ENCODE measurements at regions not wholly inside any gene's neighbourhood (a gene's known extent, or its start where the extent isn't known, plus 50 kb on each side); places are given as distances from the start of the nearest gene placed in this dataset.
"Not testable (repeated sequence)": the region's sequence is repeated elsewhere in the genome, so short reads cannot be mapped to it uniquely, and the experiment has no call there.

DNA sequence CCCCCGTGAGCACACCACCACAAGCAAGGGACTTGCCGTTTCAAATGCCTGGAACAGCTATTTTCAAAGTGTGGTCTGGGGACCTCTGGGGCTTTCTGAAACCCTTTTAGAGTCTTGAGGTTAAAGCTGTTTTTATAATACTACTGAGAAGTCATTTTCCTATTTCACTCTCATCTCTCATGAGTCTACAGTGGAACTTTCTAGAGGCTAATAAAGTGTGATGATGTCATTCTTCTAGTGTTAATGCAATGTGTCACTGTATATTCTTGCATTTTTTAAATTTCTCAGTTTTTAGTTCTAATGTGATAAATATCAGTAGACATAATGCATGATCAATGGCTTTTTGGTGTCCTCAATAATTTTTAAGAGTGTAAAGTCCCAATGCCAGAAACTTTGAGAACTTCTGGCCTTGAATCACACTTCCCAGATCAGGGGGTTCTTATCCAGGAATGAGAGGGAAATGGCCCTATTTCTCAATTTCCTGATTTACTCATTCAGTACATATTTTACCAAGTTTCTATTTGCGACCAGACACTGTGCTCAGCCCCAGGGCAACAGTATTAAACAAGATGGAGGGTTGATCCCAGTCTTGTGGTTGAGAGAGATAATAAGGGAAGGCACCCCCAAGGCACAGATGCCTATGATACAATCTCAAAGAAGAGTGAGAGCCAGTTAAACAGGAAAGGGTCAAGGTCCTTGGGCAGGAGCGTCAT lies 444.0 kb downstream of the HS3ST3B1 start:
- no peaks in the 10 kb centered on the region for H3K9me3 Mint-ChIP-seq
- no peaks in the 10 kb centered on the region for H3K27me3 Mint-ChIP-seq (ENCODE audit: low read depth)
- H3K4me3 Mint-ChIP-seq: no peak overlapping the region
- no peaks in the 10 kb centered on the region for H3K36me3 Mint-ChIP-seq (ENCODE audit: low read depth)
- no peak overlapping the region for H3K27ac Mint-ChIP-seq
- peaks cover 3% of the 10 kb centered on the region for H3K4me1 Mint-ChIP-seq (ENCODE audit: low read depth)

DNA sequence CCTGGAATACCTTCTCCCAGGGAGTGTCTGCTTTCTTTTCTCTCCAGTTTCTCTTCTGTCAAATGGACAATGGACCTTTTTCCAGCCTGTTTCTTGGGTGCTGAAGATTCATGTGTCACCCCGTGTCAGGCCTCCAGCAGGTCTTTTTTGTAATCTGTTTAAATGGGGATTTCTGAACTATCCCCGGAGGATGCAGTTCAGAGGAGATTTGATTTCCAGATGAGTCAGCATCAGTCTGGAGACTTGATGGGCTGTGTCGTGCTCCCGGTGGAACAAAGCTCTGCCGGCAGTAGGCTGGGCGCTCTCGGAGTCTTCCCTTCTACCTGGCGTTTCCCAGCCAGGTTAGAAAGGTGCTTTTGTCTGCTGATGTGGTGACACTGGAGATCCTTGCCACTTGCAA lies 440.6 kb downstream of the HS3ST3B1 start:
- H3K36me3 Mint-ChIP-seq (ENCODE audit: low read depth): no peaks in the 10 kb centered on the region
- H3K4me3 Mint-ChIP-seq: no peak overlapping the region
- H3K27me3 Mint-ChIP-seq (ENCODE audit: low read depth): no peaks in the 10 kb centered on the region
- H3K9me3 Mint-ChIP-seq: no peaks in the 10 kb centered on the region
- no peaks in the 10 kb centered on the region for H3K4me1 Mint-ChIP-seq (ENCODE audit: low read depth)
- no peak overlapping the region for H3K27ac Mint-ChIP-seq

DNA sequence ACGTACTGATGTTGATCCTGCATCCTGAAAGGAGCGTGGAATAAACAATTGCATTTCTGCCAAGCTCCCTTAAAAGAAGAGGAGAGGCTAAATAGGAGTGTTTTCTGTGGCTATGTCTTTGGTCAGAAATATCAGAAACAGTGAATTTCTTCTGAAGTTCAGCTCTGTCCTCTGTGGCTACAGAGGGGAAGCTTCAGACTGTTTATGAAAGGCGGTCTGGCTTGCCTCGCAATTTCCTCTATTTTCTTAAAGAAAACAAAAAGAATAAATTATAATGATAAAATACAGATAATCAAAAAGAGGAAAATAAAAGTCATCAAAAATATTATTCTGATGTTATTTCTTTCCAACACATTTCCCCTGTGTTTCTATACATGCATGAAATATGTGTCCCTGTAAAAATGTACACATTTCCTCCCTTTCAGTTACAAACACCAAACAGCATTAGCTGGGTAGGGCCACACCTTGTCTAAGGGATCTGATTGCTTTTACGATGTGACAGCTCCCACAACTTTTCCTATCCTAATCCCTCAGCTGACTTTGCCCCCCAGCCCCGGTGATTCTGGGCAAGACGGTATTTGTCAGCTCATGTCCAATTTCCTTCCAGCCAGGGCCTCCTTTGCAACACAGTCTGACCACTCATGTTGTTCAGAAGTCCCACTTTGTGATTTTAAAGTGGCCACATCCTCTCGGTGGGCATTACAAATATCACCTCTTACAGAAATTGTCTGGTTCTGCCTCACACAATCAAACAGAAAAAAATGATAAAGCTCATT lies 439.0 kb downstream of the HS3ST3B1 start:
- Mint-ChIP-seq H3K4me1 (ENCODE audit: low read depth) (no peaks in the 10 kb centered on the region), H3K27me3 (ENCODE audit: low read depth) (no peaks in the 10 kb centered on the region), H3K9me3 (no peaks in the 10 kb centered on the region), H3K27ac (no peak overlapping the region), H3K4me3 (no peak overlapping the region), H3K36me3 (ENCODE audit: low read depth) (no peaks in the 10 kb centered on the region)

GRCh38 chr17:14738652-14738988 lies 437.7 kb downstream of the HS3ST3B1 start:
- no peaks in the 10 kb centered on the region for H3K9me3 Mint-ChIP-seq
- H3K27me3 Mint-ChIP-seq (ENCODE audit: low read depth): no peaks in the 10 kb centered on the region
- H3K36me3 Mint-ChIP-seq (ENCODE audit: low read depth): no peaks in the 10 kb centered on the region
- no peak overlapping the region for H3K27ac Mint-ChIP-seq
- H3K4me3 Mint-ChIP-seq: no peak overlapping the region
- H3K4me1 Mint-ChIP-seq (ENCODE audit: low read depth): no peaks in the 10 kb centered on the region

DNA sequence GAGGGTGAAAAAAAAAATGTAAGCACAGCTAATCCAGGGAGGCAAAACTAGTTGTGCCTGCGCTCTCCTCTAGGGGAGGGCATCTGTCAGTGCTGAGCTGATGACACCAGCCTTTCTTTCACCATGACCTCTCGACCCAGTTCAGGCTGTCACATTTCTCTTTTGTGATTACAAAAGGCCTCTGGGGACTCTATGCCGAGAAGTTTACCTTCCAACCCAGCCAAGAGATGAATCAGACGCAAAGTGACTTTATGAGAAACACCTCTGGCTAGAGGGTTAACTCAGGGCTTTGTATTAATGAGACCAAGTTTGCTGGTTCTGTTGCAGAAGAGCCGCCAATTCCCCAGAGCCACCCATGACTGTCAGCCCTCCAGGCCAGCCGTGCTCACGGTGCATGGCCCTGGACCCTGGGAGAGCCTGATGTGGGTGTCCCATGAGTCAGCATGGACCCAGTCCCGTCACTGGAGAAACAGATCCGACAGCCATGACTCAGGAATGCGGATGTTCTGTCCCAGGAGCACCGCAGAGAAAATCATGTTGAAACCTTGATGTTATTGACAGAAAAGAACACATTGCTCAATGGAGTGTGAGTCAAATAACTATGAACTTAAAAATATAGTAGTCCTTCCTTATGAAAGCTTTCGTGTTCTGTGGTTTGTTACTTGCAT lies 437.2 kb downstream of the HS3ST3B1 start:
- H3K36me3 Mint-ChIP-seq (ENCODE audit: low read depth): no peaks in the 10 kb centered on the region
- no peaks in the 10 kb centered on the region for H3K27me3 Mint-ChIP-seq (ENCODE audit: low read depth)
- no peak overlapping the region for H3K4me3 Mint-ChIP-seq
- H3K27ac Mint-ChIP-seq: no peak overlapping the region
- no peaks in the 10 kb centered on the region for H3K9me3 Mint-ChIP-seq
- H3K4me1 Mint-ChIP-seq (ENCODE audit: low read depth): no peaks in the 10 kb centered on the region

GRCh38 chr17:14736631-14737030 lies 435.8 kb downstream of the HS3ST3B1 start:
- H3K27ac Mint-ChIP-seq: no peak overlapping the region
- no peaks in the 10 kb centered on the region for H3K36me3 Mint-ChIP-seq (ENCODE audit: low read depth)
- no peaks in the 10 kb centered on the region for H3K4me1 Mint-ChIP-seq (ENCODE audit: low read depth)
- H3K9me3 Mint-ChIP-seq: no peaks in the 10 kb centered on the region
- no peak overlapping the region for H3K4me3 Mint-ChIP-seq
- no peaks in the 10 kb centered on the region for H3K27me3 Mint-ChIP-seq (ENCODE audit: low read depth)

DNA sequence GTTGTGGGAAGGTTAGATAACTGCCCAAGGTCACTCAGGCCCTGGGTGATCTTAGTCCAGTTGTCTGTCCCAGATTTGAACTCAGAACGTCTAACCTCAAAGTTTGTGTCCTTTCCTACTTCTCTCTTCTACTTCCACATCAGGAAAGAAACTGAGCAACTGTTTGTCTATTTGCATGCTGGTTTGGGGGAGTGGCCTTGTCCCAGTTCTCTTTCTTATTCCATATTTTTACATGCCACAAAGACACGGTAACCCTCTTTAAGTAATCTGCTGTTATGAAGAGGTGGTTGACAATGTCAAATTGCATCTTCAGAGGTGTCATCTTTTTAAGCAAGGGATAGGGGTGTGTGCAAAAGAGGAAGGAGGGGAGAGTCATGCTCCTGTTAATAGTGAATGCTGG lies 432.5 kb downstream of the HS3ST3B1 start:
- Mint-ChIP-seq H3K36me3 (ENCODE audit: low read depth) (no peaks in the 10 kb centered on the region), H3K27ac (no peak overlapping the region), H3K4me1 (ENCODE audit: low read depth) (no peaks in the 10 kb centered on the region)

GRCh38 chr17:14732211-14732610 lies 431.3 kb downstream of the HS3ST3B1 start:
- Mint-ChIP-seq H3K4me3 (no peak overlapping the region), H3K36me3 (ENCODE audit: low read depth) (no peaks in the 10 kb centered on the region)

More for the DNA sequence above, 432.5 kb downstream of the HS3ST3B1 start:
- Mint-ChIP-seq H3K9me3 (no peaks in the 10 kb centered on the region), H3K4me3 (no peak overlapping the region), H3K27me3 (ENCODE audit: low read depth) (no peaks in the 10 kb centered on the region)

GRCh38 chr17:14731591-14731990 lies 430.7 kb downstream of the HS3ST3B1 start:
- no peaks in the 10 kb centered on the region for H3K36me3 Mint-ChIP-seq (ENCODE audit: low read depth)
- no peak overlapping the region for H3K4me3 Mint-ChIP-seq
- no peak overlapping the region for H3K27ac Mint-ChIP-seq

More at GRCh38 chr17:14732211-14732610, 431.3 kb downstream of the HS3ST3B1 start:
- Mint-ChIP-seq H3K27me3 (ENCODE audit: low read depth) (no peaks in the 10 kb centered on the region), H3K27ac (no peak overlapping the region), H3K9me3 (no peaks in the 10 kb centered on the region), H3K4me1 (ENCODE audit: low read depth) (no peaks in the 10 kb centered on the region)

DNA sequence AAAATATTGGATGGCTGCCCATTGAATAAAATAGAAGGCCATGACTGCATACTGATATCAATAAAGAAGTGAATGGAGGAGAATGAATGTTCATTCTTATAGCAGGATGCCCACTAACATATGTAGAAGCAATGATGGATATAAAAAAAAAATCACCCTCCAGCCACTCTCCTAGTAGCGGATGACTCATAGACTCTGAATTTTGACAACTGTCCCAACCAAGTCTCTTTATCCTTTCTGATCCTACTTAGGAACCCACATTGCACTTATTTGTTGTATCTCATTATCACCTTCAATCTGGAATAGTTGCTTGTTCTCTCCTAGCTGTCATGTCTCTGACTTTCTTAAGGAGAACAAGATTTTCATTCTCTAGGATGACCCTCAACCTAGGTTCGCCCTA lies 429.9 kb downstream of the HS3ST3B1 start:
- H3K9me3 Mint-ChIP-seq: no peaks in the 10 kb centered on the region
- no peak overlapping the region for H3K4me3 Mint-ChIP-seq
- no peaks in the 10 kb centered on the region for H3K4me1 Mint-ChIP-seq (ENCODE audit: low read depth)
- no peak overlapping the region for H3K27ac Mint-ChIP-seq
- no peaks in the 10 kb centered on the region for H3K36me3 Mint-ChIP-seq (ENCODE audit: low read depth)
- no peaks in the 10 kb centered on the region for H3K27me3 Mint-ChIP-seq (ENCODE audit: low read depth)

More at GRCh38 chr17:14731591-14731990, 430.7 kb downstream of the HS3ST3B1 start:
- Mint-ChIP-seq H3K9me3 (no peaks in the 10 kb centered on the region), H3K4me1 (ENCODE audit: low read depth) (no peaks in the 10 kb centered on the region), H3K27me3 (ENCODE audit: low read depth) (no peaks in the 10 kb centered on the region)

- H3K4me3 Mint-ChIP-seq: no peak overlapping the region
- H3K36me3 Mint-ChIP-seq (ENCODE audit: low read depth): no peaks in the 10 kb centered on the region
- H3K27ac Mint-ChIP-seq: no peak overlapping the region
- H3K27me3 Mint-ChIP-seq (ENCODE audit: low read depth): no peaks in the 10 kb centered on the region
- H3K9me3 Mint-ChIP-seq: no peaks in the 10 kb centered on the region
- no peaks in the 10 kb centered on the region for H3K4me1 Mint-ChIP-seq (ENCODE audit: low read depth)
These were observed 424.8 kb downstream of the HS3ST3B1 start for GRCh38 chr17:14725729-14726128.

GRCh38 chr17:14724770-14725169 lies 423.9 kb downstream of the HS3ST3B1 start:
- H3K4me3 Mint-ChIP-seq: no peak overlapping the region
- H3K27me3 Mint-ChIP-seq (ENCODE audit: low read depth): no peaks in the 10 kb centered on the region
- H3K9me3 Mint-ChIP-seq: no peaks in the 10 kb centered on the region
- H3K4me1 Mint-ChIP-seq (ENCODE audit: low read depth): no peaks in the 10 kb centered on the region
- no peak overlapping the region for H3K27ac Mint-ChIP-seq
- H3K36me3 Mint-ChIP-seq (ENCODE audit: low read depth): no peaks in the 10 kb centered on the region

DNA sequence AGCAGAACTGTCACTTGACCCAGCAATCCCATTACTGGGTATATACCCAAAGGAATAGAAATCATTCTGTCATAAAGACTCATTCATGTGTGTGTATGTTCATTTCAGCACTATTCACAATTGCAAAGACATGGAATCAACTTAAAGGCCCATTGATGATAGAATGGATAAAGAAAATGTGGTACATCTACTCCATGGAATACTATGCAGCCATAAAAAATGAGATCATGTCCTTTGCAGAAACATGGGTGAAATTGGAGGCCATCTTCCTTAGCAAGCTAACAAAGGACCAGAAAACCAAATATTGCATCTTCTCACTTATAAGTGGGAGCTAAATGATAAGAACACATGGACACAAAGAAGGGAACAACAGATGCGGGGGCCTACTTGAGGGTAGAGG lies 422.5 kb downstream of the HS3ST3B1 start:
- not testable (repeated sequence) for H3K4me1 Mint-ChIP-seq (ENCODE audit: low read depth); H3K36me3 Mint-ChIP-seq (ENCODE audit: low read depth); H3K27ac Mint-ChIP-seq; H3K27me3 Mint-ChIP-seq (ENCODE audit: low read depth); H3K9me3 Mint-ChIP-seq; H3K4me3 Mint-ChIP-seq

DNA sequence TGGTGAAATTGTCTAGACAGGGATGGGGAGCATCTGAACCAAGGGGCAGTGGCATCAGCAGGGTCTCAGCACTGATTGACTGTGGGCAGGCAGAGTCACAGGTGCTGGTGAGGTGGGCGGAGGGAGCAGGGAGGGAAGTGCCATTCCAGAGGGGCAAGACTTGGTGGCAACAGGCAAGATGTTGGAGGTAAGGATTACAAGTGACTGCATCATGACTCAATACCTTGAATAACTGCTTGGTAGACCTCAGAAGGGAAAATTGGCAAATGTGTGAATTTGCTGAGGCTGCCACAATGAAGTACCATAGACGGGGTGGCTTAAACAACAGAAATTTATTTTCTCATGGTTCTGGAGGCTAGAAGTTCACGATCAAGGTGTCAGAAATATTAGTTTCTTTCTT lies 419.1 kb downstream of the HS3ST3B1 start:
- Mint-ChIP-seq H3K36me3 (ENCODE audit: low read depth) (no peaks in the 10 kb centered on the region), H3K27me3 (ENCODE audit: low read depth) (no peaks in the 10 kb centered on the region), H3K4me1 (ENCODE audit: low read depth) (no peaks in the 10 kb centered on the region), H3K4me3 (no peak overlapping the region), H3K9me3 (no peaks in the 10 kb centered on the region), H3K27ac (no peak overlapping the region)

- Mint-ChIP-seq H3K9me3 (no peaks in the 10 kb centered on the region), H3K4me3 (no peak overlapping the region), H3K4me1 (ENCODE audit: low read depth) (no peaks in the 10 kb centered on the region), H3K36me3 (ENCODE audit: low read depth) (no peaks in the 10 kb centered on the region), H3K27ac (no peak overlapping the region), H3K27me3 (ENCODE audit: low read depth) (no peaks in the 10 kb centered on the region)
These were observed 417.0 kb downstream of the HS3ST3B1 start for GRCh38 chr17:14717859-14718258.
